ENCODE measurements at regions not wholly inside any gene's neighbourhood (a gene's known extent, or its start where the extent isn't known, plus 50 kb on each side); places are given as distances from the start of the nearest gene placed in this dataset.

DNA sequence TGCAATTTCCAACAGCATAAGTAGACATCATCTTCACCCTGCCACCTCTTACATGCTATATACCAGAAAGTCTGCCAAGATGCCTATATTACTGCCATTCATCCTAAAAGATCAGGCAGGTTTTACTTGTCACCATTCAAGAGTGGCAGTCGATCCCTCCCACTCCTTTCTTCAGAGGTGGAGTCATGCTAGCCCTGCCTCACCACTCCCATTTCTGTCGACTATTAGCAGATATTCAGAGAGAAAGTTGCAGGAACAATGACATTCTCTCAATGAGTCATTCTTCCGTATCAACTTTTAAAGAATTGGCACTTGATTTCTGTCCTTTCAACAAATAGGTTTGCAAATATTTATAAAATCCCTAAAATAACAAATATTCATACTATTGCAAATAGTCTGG, 1060.1 kb downstream of the ADGRL3 start:
- TF ChIP-seq POLR2AphosphoS5 (IDR thresholded peaks at IDR 0.05; ENCODE audit: low read depth) (no peak), EZH2phosphoT487 (IDR thresholded peaks at IDR 0.05; ENCODE audit: unreplicated experiment) (no peak), EZH2 (IDR thresholded peaks at IDR 0.05; ENCODE audit: low read depth, unreplicated experiment) (no peak), CREB1 (CRISPR knock-in tag; IDR thresholded peaks at IDR 0.05; ENCODE audit: low read depth) (no peak), STAT1 (IDR thresholded peaks at IDR 0.05; ENCODE audit: unreplicated experiment) (no peak)
- TF ChIP-seq, protein P1, sequence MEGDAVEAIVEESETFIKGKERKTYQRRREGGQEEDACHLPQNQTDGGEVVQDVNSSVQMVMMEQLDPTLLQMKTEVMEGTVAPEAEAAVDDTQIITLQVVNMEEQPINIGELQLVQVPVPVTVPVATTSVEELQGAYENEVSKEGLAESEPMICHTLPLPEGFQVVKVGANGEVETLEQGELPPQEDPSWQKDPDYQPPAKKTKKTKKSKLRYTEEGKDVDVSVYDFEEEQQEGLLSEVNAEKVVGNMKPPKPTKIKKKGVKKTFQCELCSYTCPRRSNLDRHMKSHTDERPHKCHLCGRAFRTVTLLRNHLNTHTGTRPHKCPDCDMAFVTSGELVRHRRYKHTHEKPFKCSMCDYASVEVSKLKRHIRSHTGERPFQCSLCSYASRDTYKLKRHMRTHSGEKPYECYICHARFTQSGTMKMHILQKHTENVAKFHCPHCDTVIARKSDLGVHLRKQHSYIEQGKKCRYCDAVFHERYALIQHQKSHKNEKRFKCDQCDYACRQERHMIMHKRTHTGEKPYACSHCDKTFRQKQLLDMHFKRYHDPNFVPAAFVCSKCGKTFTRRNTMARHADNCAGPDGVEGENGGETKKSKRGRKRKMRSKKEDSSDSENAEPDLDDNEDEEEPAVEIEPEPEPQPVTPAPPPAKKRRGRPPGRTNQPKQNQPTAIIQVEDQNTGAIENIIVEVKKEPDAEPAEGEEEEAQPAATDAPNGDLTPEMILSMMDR (conservative IDR thresholded peaks at IDR 0.05; ENCODE audit: low read depth in 2 of 2) = no peak
- TF ChIP-seq, protein P2, sequence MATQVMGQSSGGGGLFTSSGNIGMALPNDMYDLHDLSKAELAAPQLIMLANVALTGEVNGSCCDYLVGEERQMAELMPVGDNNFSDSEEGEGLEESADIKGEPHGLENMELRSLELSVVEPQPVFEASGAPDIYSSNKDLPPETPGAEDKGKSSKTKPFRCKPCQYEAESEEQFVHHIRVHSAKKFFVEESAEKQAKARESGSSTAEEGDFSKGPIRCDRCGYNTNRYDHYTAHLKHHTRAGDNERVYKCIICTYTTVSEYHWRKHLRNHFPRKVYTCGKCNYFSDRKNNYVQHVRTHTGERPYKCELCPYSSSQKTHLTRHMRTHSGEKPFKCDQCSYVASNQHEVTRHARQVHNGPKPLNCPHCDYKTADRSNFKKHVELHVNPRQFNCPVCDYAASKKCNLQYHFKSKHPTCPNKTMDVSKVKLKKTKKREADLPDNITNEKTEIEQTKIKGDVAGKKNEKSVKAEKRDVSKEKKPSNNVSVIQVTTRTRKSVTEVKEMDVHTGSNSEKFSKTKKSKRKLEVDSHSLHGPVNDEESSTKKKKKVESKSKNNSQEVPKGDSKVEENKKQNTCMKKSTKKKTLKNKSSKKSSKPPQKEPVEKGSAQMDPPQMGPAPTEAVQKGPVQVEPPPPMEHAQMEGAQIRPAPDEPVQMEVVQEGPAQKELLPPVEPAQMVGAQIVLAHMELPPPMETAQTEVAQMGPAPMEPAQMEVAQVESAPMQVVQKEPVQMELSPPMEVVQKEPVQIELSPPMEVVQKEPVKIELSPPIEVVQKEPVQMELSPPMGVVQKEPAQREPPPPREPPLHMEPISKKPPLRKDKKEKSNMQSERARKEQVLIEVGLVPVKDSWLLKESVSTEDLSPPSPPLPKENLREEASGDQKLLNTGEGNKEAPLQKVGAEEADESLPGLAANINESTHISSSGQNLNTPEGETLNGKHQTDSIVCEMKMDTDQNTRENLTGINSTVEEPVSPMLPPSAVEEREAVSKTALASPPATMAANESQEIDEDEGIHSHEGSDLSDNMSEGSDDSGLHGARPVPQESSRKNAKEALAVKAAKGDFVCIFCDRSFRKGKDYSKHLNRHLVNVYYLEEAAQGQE (IDR thresholded peaks at IDR 0.05; ENCODE audit: unreplicated experiment) = no peak
- TF ChIP-seq, protein P3, sequence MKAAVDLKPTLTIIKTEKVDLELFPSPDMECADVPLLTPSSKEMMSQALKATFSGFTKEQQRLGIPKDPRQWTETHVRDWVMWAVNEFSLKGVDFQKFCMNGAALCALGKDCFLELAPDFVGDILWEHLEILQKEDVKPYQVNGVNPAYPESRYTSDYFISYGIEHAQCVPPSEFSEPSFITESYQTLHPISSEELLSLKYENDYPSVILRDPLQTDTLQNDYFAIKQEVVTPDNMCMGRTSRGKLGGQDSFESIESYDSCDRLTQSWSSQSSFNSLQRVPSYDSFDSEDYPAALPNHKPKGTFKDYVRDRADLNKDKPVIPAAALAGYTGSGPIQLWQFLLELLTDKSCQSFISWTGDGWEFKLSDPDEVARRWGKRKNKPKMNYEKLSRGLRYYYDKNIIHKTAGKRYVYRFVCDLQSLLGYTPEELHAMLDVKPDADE (IDR thresholded peaks at IDR 0.05) = no peak
